OCI-LY3 (cell line): ENCODE measurements at regions not wholly inside any gene's neighbourhood (a gene's known extent, or its start where the extent isn't known, plus 50 kb on each side); places are given as distances from the start of the nearest gene placed in this dataset.

Experiments
- CTCF ChIP-seq: fragments of 200-600, 300-600 bp; sonication (generic); IDR thresholded peaks from 2 replicates; pipeline ENCODE4 v1.5.1; 2014; ENCODE audit warnings: antibody characterized with exemption, low read length, low read depth
- EZH2phosphoT487 ChIP-seq: fragments of 200-600 bp; shearing (Covaris generic); IDR thresholded peaks from 2 replicates; pipeline ENCODE4 v1.6.1; 2018; ENCODE audit warnings: antibody characterized with exemption, mixed run types, low read depth

GRCh38 chr4:141802333-141802732, 165.9 kb downstream of the IL15 start:
- no peak for TF ChIP-seq CTCF
- TF ChIP-seq EZH2phosphoT487: no peak
